H1 (cell line): ENCODE measurements at regions not wholly inside any gene's neighbourhood (a gene's known extent, or its start where the extent isn't known, plus 50 kb on each side); places are given as distances from the start of the nearest gene placed in this dataset.

Experiments
- CTCF ChIA-PET: fragments of 300-600 bp; sonication (Branson Sonifier 250); formaldehyde crosslinking; loops from one replicate; lab custom pipeline; 2021; ENCODE audit not compliant: partially characterized antibody; lab: Charles Lee
- POLR2A ChIA-PET: fragments of 300-600 bp; sonication (Branson Sonifier 250); formaldehyde crosslinking; loops from one replicate; lab custom pipeline; 2021; ENCODE audit warnings: inconsistent platforms; ENCODE audit not compliant: partially characterized antibody; lab: Charles Lee
- DNase-seq, 2 experiments: peaks; one replicate each; pipeline versions ENCODE4 v3.0.0 to v3.0.0-alpha.2; 2010 to 2022; ENCODE audit warnings: low spot score in 2 of 2, low read depth in 1 of 2, mixed read lengths in 1 of 2
- FAIRE-seq: peaks from 2 replicates; lab custom pipeline; 2011; peaks lifted over from hg19 to GRCh38; lab: Jason Lieb, UNC
- H2AFZ ChIP-seq: 2 replicates; pipeline ENCODE4 v1.8.1; 2012; ENCODE audit warnings: low read length, inconsistent platforms
- H2AK5ac ChIP-seq: 2 replicates; pipeline ENCODE4 v1.6.1; 2013; ENCODE audit warnings: low read depth, low read length
- H2BK120ac ChIP-seq: replicated peaks from 2 replicates; pipeline ENCODE3; 2013; ENCODE audit warnings: low read depth, low read length, inconsistent platforms
- H2BK12ac ChIP-seq: 2 replicates; pipeline ENCODE4 v1.6.1; 2013; ENCODE audit warnings: low read depth, low read length
- H2BK15ac ChIP-seq: 2 replicates; pipeline ENCODE4 v1.6.1; 2013; ENCODE audit warnings: low read length
- H2BK20ac ChIP-seq: 2 replicates; pipeline ENCODE4 v1.6.1; 2013; ENCODE audit warnings: low read length
- H2BK5ac ChIP-seq: 2 replicates; pipeline ENCODE4 v1.6.1; 2013; ENCODE audit warnings: low read depth, low read length
- H3K14ac ChIP-seq: 2 replicates; pipeline ENCODE4 v1.6.1; 2013; ENCODE audit warnings: inconsistent platforms; ENCODE audit not compliant: insufficient read length
- H3K18ac ChIP-seq: 2 replicates; pipeline ENCODE4 v1.6.1; 2013; ENCODE audit warnings: low read length; ENCODE audit errors: extremely low read depth
- H3K23ac ChIP-seq: 2 replicates; pipeline ENCODE4 v1.6.1; 2013; ENCODE audit warnings: inconsistent platforms; ENCODE audit not compliant: insufficient read length
- H3K23me2 ChIP-seq: 2 replicates; pipeline ENCODE4 v1.6.1; 2013; ENCODE audit warnings: low read depth, low read length
- H3K27ac ChIP-seq: 2 replicates; pipeline ENCODE4 v1.6.1; 2011; ENCODE audit warnings: low read depth, low read length, inconsistent platforms
- H3K27me3 ChIP-seq, 4 experiments: replicated peaks in 1 of 4; 1 replicate in 1 of 4; 2 replicates in 3 of 4; pipeline versions ENCODE4 v1.6.1 to v1.8.1; 2011 to 2013; ENCODE audit warnings: low read length in 3 of 4, mild to moderate bottlenecking in 3 of 4, inconsistent platforms in 2 of 4, mixed read lengths in 2 of 4, moderate library complexity in 1 of 4; ENCODE audit not compliant: control insufficient read depth in 3 of 4, insufficient read depth in 3 of 4; ENCODE audit errors: extremely low read depth in 1 of 4
- H3K36me3 ChIP-seq, 4 experiments: 2 replicates each; pipeline versions ENCODE4 v1.6.1 to v1.8.1; 2011 to 2013; ENCODE audit warnings: mild to moderate bottlenecking in 4 of 4, low read length in 3 of 4, moderate library complexity in 2 of 4, control low read depth in 1 of 4, inconsistent platforms in 1 of 4; ENCODE audit not compliant: insufficient read depth in 4 of 4, control insufficient read depth in 2 of 4
- H3K4ac ChIP-seq: replicated peaks from 2 replicates; pipeline ENCODE3; 2013; ENCODE audit warnings: low read length, low read depth, mixed read lengths, inconsistent platforms; ENCODE audit not compliant: insufficient read length
- H3K4me1 ChIP-seq, 4 experiments: replicated peaks in 1 of 4; 1 replicate in 1 of 4; 2 replicates in 3 of 4; pipeline versions ENCODE4 v1.6.1 to v1.8.1; 2011 to 2013; ENCODE audit warnings: low read length in 3 of 4, inconsistent platforms in 2 of 4, mixed read lengths in 1 of 4; ENCODE audit not compliant: insufficient read depth in 4 of 4, control insufficient read depth in 3 of 4
- H3K4me2 ChIP-seq, 2 experiments: 2 replicates each; pipeline versions ENCODE4 v1.6.1 to v1.8.1; 2011 to 2013; ENCODE audit warnings: low read depth in 2 of 2, low read length in 2 of 2, control low read depth in 1 of 2, inconsistent platforms in 1 of 2, mild to moderate bottlenecking in 1 of 2; ENCODE audit not compliant: insufficient read depth in 1 of 2
- H3K4me3 ChIP-seq, 4 experiments: fragments of 200-600, 300-600 bp in 1 of 4; sonication (generic), shearing (Covaris generic), sonication (Bioruptor Twin) in 1 of 4; 2 replicates each; pipeline versions ENCODE4 v1.5.1 to v1.8.1; 2011 to 2016; ENCODE audit warnings: low read length in 4 of 4, low read depth in 3 of 4, control low read depth in 2 of 4, inconsistent platforms in 2 of 4, mild to moderate bottlenecking in 2 of 4, mixed read lengths in 1 of 4, moderate library complexity in 1 of 4; ENCODE audit not compliant: insufficient read depth in 2 of 4; ENCODE audit errors: extremely low read depth in 1 of 4
- H3K56ac ChIP-seq: replicated peaks from 2 replicates; pipeline ENCODE3; 2013; ENCODE audit warnings: low read depth, mild to moderate bottlenecking, mixed read lengths, low read length, inconsistent platforms; ENCODE audit not compliant: insufficient read length
- H3K79me1 ChIP-seq: 2 replicates; pipeline ENCODE4 v1.6.1; 2013; ENCODE audit warnings: low read depth, low read length, control low read depth
- H3K79me2 ChIP-seq, 2 experiments: 2 replicates each; pipeline versions ENCODE4 v1.6.1 to v1.8.1; 2012 to 2013; ENCODE audit warnings: low read length in 2 of 2, mild to moderate bottlenecking in 2 of 2, inconsistent platforms in 1 of 2; ENCODE audit not compliant: insufficient read depth in 2 of 2, control insufficient read depth in 1 of 2
- H3K9ac ChIP-seq, 4 experiments: replicated peaks in 1 of 4; 1 replicate in 1 of 4; 2 replicates in 3 of 4; pipeline versions ENCODE4 v1.6.1 to v1.8.1; 2011 to 2013; ENCODE audit warnings: low read depth in 3 of 4, low read length in 3 of 4, control low read depth in 2 of 4, mild to moderate bottlenecking in 2 of 4, moderate library complexity in 2 of 4, inconsistent platforms in 1 of 4; ENCODE audit errors: extremely low read depth in 1 of 4
- H3K9me3 ChIP-seq, 2 experiments: 2 replicates each; pipeline versions ENCODE4 v1.6.1 to v1.8.1; 2012 to 2013; ENCODE audit warnings: mild to moderate bottlenecking in 2 of 2, moderate library complexity in 2 of 2, control low read depth in 1 of 2, inconsistent platforms in 1 of 2, low read depth in 1 of 2, low read length in 1 of 2, mixed read lengths in 1 of 2; ENCODE audit not compliant: insufficient read depth in 2 of 2
- H4K20me1 ChIP-seq, 2 experiments: replicated peaks in 1 of 2; 2 replicates each; pipeline versions ENCODE3 to v1.8.1; 2011 to 2013; ENCODE audit warnings: inconsistent platforms in 2 of 2, low read length in 2 of 2, mild to moderate bottlenecking in 1 of 2; ENCODE audit not compliant: insufficient read depth in 2 of 2, control insufficient read depth in 1 of 2
- H4K5ac ChIP-seq: 2 replicates; pipeline ENCODE4 v1.6.1; 2013; ENCODE audit warnings: low read length, low read depth, mixed read lengths, inconsistent platforms; ENCODE audit not compliant: insufficient read length
- H4K8ac ChIP-seq: 2 replicates; pipeline ENCODE4 v1.8.0; 2013; ENCODE audit warnings: mild to moderate bottlenecking, moderate library complexity, low read length, inconsistent platforms; ENCODE audit not compliant: insufficient read depth; ENCODE audit errors: extremely low read depth
- H4K91ac ChIP-seq: replicated peaks from 2 replicates; pipeline ENCODE3; 2013; ENCODE audit warnings: low read length, mixed read lengths, inconsistent platforms; ENCODE audit not compliant: insufficient read length
- BCL11A ChIP-seq, 2 experiments: IDR thresholded peaks; one replicate each; pipeline ENCODE4 v1.6.1; 2011; ENCODE audit warnings: low read depth in 2 of 2, low read length in 2 of 2, mild to moderate bottlenecking in 2 of 2
- CBX5 ChIP-seq: fragments of 300-800, 300-1000 bp; sonication (generic); IDR thresholded peaks from 2 replicates; pipeline ENCODE4 v1.7.1; 2016; ENCODE audit warnings: antibody characterized with exemption, low read length, low read depth
- CREB1 ChIP-seq: IDR thresholded peaks from 2 replicates; pipeline ENCODE4 v1.6.1; 2012; ENCODE audit warnings: inconsistent platforms
- JUN ChIP-seq: IDR thresholded peaks from 2 replicates; pipeline ENCODE4 v1.6.1; 2011; ENCODE audit warnings: low read depth, mild to moderate bottlenecking, improper control_type of control experiment, low read length
- JUND ChIP-seq: IDR thresholded peaks from 2 replicates; pipeline ENCODE4 v1.6.1; 2011; ENCODE audit warnings: mild to moderate bottlenecking, improper control_type of control experiment, low read length
- NANOG ChIP-seq: IDR thresholded peaks from 2 replicates; pipeline ENCODE4 v1.6.1; 2011; ENCODE audit warnings: low read length, low read depth, mild to moderate bottlenecking, inconsistent platforms; ENCODE audit not compliant: insufficient read depth, poor library complexity, severe bottlenecking
- SUZ12 ChIP-seq: fragments of 200-600 bp; sonication (generic); IDR thresholded peaks from 2 replicates; pipeline ENCODE4 v1.6.1; 2012; ENCODE audit warnings: mild to moderate bottlenecking, inconsistent platforms, low read length, moderate library complexity, mixed read lengths
- USF2 ChIP-seq: IDR thresholded peaks from 2 replicates; pipeline ENCODE4 v1.6.1; 2011; ENCODE audit warnings: low read length, improper control_type of control experiment
- WGBS, 2 experiments: shearing (Covaris generic) in 1 of 2; methylation state at CpG; one replicate each; pipeline versions ENCODE4 v1.1.6 to v1.1.7; 2013 to 2015; ENCODE audit warnings: low lambda C conversion rate in 2 of 2, mixed read lengths in 2 of 2, inconsistent platforms in 1 of 2, low coverage in 1 of 2, missing lambda C conversion rate in 1 of 2; ENCODE audit not compliant: insufficient replicate concordance in 2 of 2, insufficient coverage in 1 of 2, insufficient read length in 1 of 2; ENCODE audit errors: extremely low coverage in 1 of 2, missing lambda C conversion rate in 1 of 2; 5-methylcytosine and 5-hydroxymethylcytosine counted together

GRCh38 chr4:163271555-163272127, 60.8 kb downstream of the NPY1R start:
- H3K23me2 ChIP-seq = no peaks in the 10 kb centered on the region
- ChIA-PET CTCF (no interaction called here), POLR2A (no interaction called here)
- H2AFZ ChIP-seq = no peak overlapping the region
- H4K5ac ChIP-seq = no peak overlapping the region
- no peaks in the 10 kb centered on the region for H3K36me3 ChIP-seq
- no peak for FAIRE-seq
- H2AK5ac ChIP-seq = no peak overlapping the region
- no peak overlapping the region for H2BK15ac ChIP-seq
- H3K23ac ChIP-seq = no peak overlapping the region
- H3K27me3 ChIP-seq = no peaks in the 10 kb centered on the region
- no peak overlapping the region for H3K14ac ChIP-seq
- TF ChIP-seq BCL11A (IDR thresholded peaks at IDR 0.05; ENCODE audit: low read depth in 2 of 2, low read length in 2 of 2) = no peak
- no peak for TF ChIP-seq NANOG
- TF ChIP-seq CREB1 = no peak
- no peak for TF ChIP-seq SUZ12
- no peak for TF ChIP-seq CBX5
- no peak for TF ChIP-seq USF2
- no peak for TF ChIP-seq JUN
- TF ChIP-seq JUND = no peak
- H3K56ac ChIP-seq = no peak overlapping the region
- DNase-seq = no peak
- H3K4ac ChIP-seq = no peak overlapping the region
- H2BK20ac ChIP-seq = no peak overlapping the region
- no peak overlapping the region for H4K8ac ChIP-seq
- no peak overlapping the region for H2BK12ac ChIP-seq
- no peak overlapping the region for H2BK5ac ChIP-seq
- H3K9ac ChIP-seq = no peak overlapping the region
- no peaks in the 10 kb centered on the region for H3K79me1 ChIP-seq
- H4K20me1 ChIP-seq = no peaks in the 10 kb centered on the region
- H4K91ac ChIP-seq = no peak overlapping the region
- no peak overlapping the region for H3K4me2 ChIP-seq
- H3K79me2 ChIP-seq = no peaks in the 10 kb centered on the region
- H3K4me3 ChIP-seq = no peak overlapping the region
- no peaks in the 10 kb centered on the region for H3K9me3 ChIP-seq
- H2BK120ac ChIP-seq = no peak overlapping the region
- 92% methylated on average over 2 of the region's 2 CpGs; no CpG with 5 or more reads in 1 of the 2 experiments for WGBS, 2 experiments
- no peaks in the 10 kb centered on the region; a peak in 1 of 7 replicates for H3K4me1 ChIP-seq
- no peak overlapping the region for H3K27ac ChIP-seq
- H3K18ac ChIP-seq = no peak overlapping the region
